H9 (cell line): ENCODE measurements at regions not wholly inside any gene's neighbourhood (a gene's known extent, or its start where the extent isn't known, plus 50 kb on each side); places are given as distances from the start of the nearest gene placed in this dataset.

Source experiments
- DNase-seq: peaks from one replicate; pipeline ENCODE4 v3.0.0-alpha.2; 2017
- H2AFZ ChIP-seq: one replicate; pipeline ENCODE4 v1.6.1; 2013; ENCODE audit warnings: mild to moderate bottlenecking, low read length, control low read depth, moderate library complexity
- H2AK5ac ChIP-seq: 2 replicates; pipeline ENCODE4 v1.6.1; 2013; ENCODE audit warnings: low read length, control low read depth, mixed read lengths; ENCODE audit not compliant: insufficient read length
- H2BK120ac ChIP-seq: one replicate; pipeline ENCODE4 v1.6.1; 2013; ENCODE audit warnings: low read depth, mild to moderate bottlenecking, low read length, control low read depth, inconsistent platforms; ENCODE audit not compliant: poor library complexity, severe bottlenecking
- H2BK12ac ChIP-seq: 2 replicates; pipeline ENCODE4 v1.6.1; 2013; ENCODE audit warnings: low read length, control low read depth, mixed read lengths, low read depth; ENCODE audit not compliant: insufficient read length
- H2BK15ac ChIP-seq: 2 replicates; pipeline ENCODE4 v1.6.1; 2013; ENCODE audit warnings: low read depth, low read length, control low read depth
- H2BK20ac ChIP-seq: one replicate; pipeline ENCODE4 v1.6.1; 2013; ENCODE audit warnings: low read depth, mild to moderate bottlenecking, low read length, control low read depth, inconsistent platforms; ENCODE audit not compliant: poor library complexity, severe bottlenecking
- H2BK5ac ChIP-seq: 2 replicates; pipeline ENCODE4 v1.6.1; 2013; ENCODE audit warnings: low read length, control low read depth, mixed read lengths; ENCODE audit not compliant: insufficient read length
- H3K14ac ChIP-seq: 2 replicates; pipeline ENCODE4 v1.6.1; 2013; ENCODE audit warnings: low read length, control low read depth; ENCODE audit not compliant: insufficient read depth
- H3K18ac ChIP-seq: 2 replicates; pipeline ENCODE4 v1.6.1; 2013; ENCODE audit warnings: low read depth, mild to moderate bottlenecking, mixed read lengths, low read length, control low read depth; ENCODE audit not compliant: insufficient read length
- H3K23ac ChIP-seq: 2 replicates; pipeline ENCODE4 v1.6.1; 2013; ENCODE audit warnings: low read length, control low read depth, mixed read lengths, low read depth; ENCODE audit not compliant: insufficient read length
- H3K23me2 ChIP-seq: 2 replicates; pipeline ENCODE4 v1.6.1; 2013; ENCODE audit warnings: low read depth, mild to moderate bottlenecking, mixed read lengths, low read length, control low read depth; ENCODE audit not compliant: insufficient read length, poor library complexity, severe bottlenecking
- H3K27ac ChIP-seq: 2 replicates; pipeline ENCODE4 v1.5.1; 2013; ENCODE audit warnings: low read length, control low read depth, mixed read lengths, low read depth; ENCODE audit not compliant: insufficient read length
- H3K27me3 ChIP-seq: 2 replicates; pipeline ENCODE4 v1.6.1; 2013; ENCODE audit warnings: low read length, control low read depth, inconsistent platforms; ENCODE audit not compliant: insufficient read depth
- H3K4ac ChIP-seq: 2 replicates; pipeline ENCODE4 v1.6.1; 2013; ENCODE audit warnings: low read depth, mild to moderate bottlenecking, control low read depth, inconsistent platforms, low read length, moderate library complexity
- H3K4me1 ChIP-seq: 2 replicates; pipeline ENCODE4 v1.6.1; 2013; ENCODE audit warnings: low read length, control low read depth, inconsistent platforms; ENCODE audit not compliant: insufficient read depth
- H3K4me2 ChIP-seq: 2 replicates; pipeline ENCODE4 v1.6.1; 2013; ENCODE audit warnings: low read length, control low read depth, mixed read lengths; ENCODE audit not compliant: insufficient read length, insufficient read depth
- H3K56ac ChIP-seq: 2 replicates; pipeline ENCODE4 v1.6.1; 2013; ENCODE audit warnings: low read depth, mild to moderate bottlenecking, mixed read lengths, low read length, control low read depth; ENCODE audit not compliant: insufficient read length
- H3K79me1 ChIP-seq: 2 replicates; pipeline ENCODE4 v1.6.1; 2013; ENCODE audit warnings: low read depth, mild to moderate bottlenecking, moderate library complexity, low read length, control low read depth, inconsistent platforms; ENCODE audit not compliant: insufficient read depth, poor library complexity, severe bottlenecking
- H3K79me2 ChIP-seq: 2 replicates; pipeline ENCODE4 v1.6.1; 2013; ENCODE audit warnings: low read length, control low read depth, inconsistent platforms; ENCODE audit not compliant: insufficient read depth
- H3K9ac ChIP-seq: 2 replicates; pipeline ENCODE4 v1.6.1; 2013; ENCODE audit warnings: low read length, control low read depth, mixed read lengths; ENCODE audit not compliant: insufficient read length; ENCODE audit errors: extremely low read depth
- H3K9me3 ChIP-seq: one replicate; pipeline ENCODE4 v1.6.1; 2013; ENCODE audit warnings: low read depth, low read length, inconsistent platforms; ENCODE audit not compliant: control insufficient read depth
- H3T11ph ChIP-seq: one replicate; pipeline ENCODE4 v1.6.1; 2013; ENCODE audit warnings: mild to moderate bottlenecking, low read length, control low read depth, inconsistent platforms
- H4K20me1 ChIP-seq: one replicate; pipeline ENCODE4 v1.6.1; 2013; ENCODE audit not compliant: control insufficient read depth, insufficient read length, insufficient read depth
- H4K5ac ChIP-seq: 2 replicates; pipeline ENCODE4 v1.6.1; 2013; ENCODE audit warnings: low read depth, mild to moderate bottlenecking, mixed read lengths, low read length, control low read depth; ENCODE audit not compliant: insufficient read length
- H4K8ac ChIP-seq: replicated peaks from 2 replicates; pipeline ENCODE4 v1.6.1; 2013; ENCODE audit warnings: low read length, control low read depth, mixed read lengths, low read depth; ENCODE audit not compliant: insufficient read length
- H4K91ac ChIP-seq: 2 replicates; pipeline ENCODE4 v1.6.1; 2013; ENCODE audit warnings: low read depth, mild to moderate bottlenecking, moderate library complexity, mixed read lengths, low read length, control low read depth; ENCODE audit not compliant: insufficient read length
- H3K27ac Mint-ChIP-seq, 3 experiments: 2 replicates in 2 of 3; 3 replicates in 1 of 3; pipeline ENCODE4 v1.8.0; 2020 to 2021; ENCODE audit warnings: mixed read lengths in 3 of 3, mild to moderate bottlenecking in 1 of 3, moderate library complexity in 1 of 3
- H3K27me3 Mint-ChIP-seq: 2 replicates; pipeline ENCODE4 v1.8.0; 2021; ENCODE audit warnings: low read depth, mild to moderate bottlenecking, moderate library complexity, mixed read lengths
- H3K36me3 Mint-ChIP-seq, 3 experiments: 2 replicates in 2 of 3; 3 replicates in 1 of 3; pipeline ENCODE4 v1.8.0; 2020 to 2021; ENCODE audit warnings: low read depth in 3 of 3, mixed read lengths in 3 of 3; ENCODE audit not compliant: insufficient read depth in 1 of 3
- H3K4me1 Mint-ChIP-seq, 2 experiments: 2 replicates each; pipeline ENCODE4 v1.8.0; 2020; ENCODE audit warnings: mixed read lengths in 2 of 2
- H3K4me3 Mint-ChIP-seq, 2 experiments: 2 replicates in 1 of 2; 3 replicates in 1 of 2; pipeline ENCODE4 v1.8.0; 2020 to 2021; ENCODE audit warnings: mild to moderate bottlenecking in 2 of 2, mixed read lengths in 2 of 2, moderate library complexity in 1 of 2
- H3K9me3 Mint-ChIP-seq, 2 experiments: 2 replicates in 1 of 2; 3 replicates in 1 of 2; pipeline ENCODE4 v1.8.0; 2020; ENCODE audit warnings: mild to moderate bottlenecking in 2 of 2, mixed read lengths in 2 of 2, moderate library complexity in 1 of 2
- CTCF ChIP-seq: fragments of 200-600 bp; sonication (generic); conservative IDR thresholded peaks from 3 replicates; pipeline ENCODE4 v1.8.0; 2021; ENCODE audit warnings: antibody characterized with exemption, mild to moderate bottlenecking
- WGBS: extraction: QIAGEN DNeasy Blood & Tissue Kit; methylation state at CpG from one replicate; pipeline ENCODE4 v1.1.7; 2013; ENCODE audit warnings: missing lambda C conversion rate, low lambda C conversion rate, mixed read lengths; ENCODE audit not compliant: insufficient read length; ENCODE audit errors: extremely low coverage; 5-methylcytosine and 5-hydroxymethylcytosine counted together

- Histone ChIP-seq H4K5ac (no peak overlapping the region), H3K27ac (no peak overlapping the region), H2AFZ (no peak overlapping the region), H2BK5ac (no peak overlapping the region), H4K91ac (no peak overlapping the region), H2AK5ac (no peak overlapping the region), H4K20me1 (no peaks in the 10 kb centered on the region), H3T11ph (no peak overlapping the region), H3K14ac (no peak overlapping the region), H3K23me2 (no peaks in the 10 kb centered on the region), H3K79me1 (no peaks in the 10 kb centered on the region), H3K9ac (no peak overlapping the region), H2BK15ac (no peak overlapping the region), H3K56ac (no peak overlapping the region), H3K4me1 (peaks cover 4% of the 10 kb centered on the region; the same call in 1 of the 2 replicates), H2BK20ac (no peak overlapping the region), H3K9me3 (no peaks in the 10 kb centered on the region), H3K79me2 (no peaks in the 10 kb centered on the region), H4K8ac (no peak overlapping the region), H3K27me3 (no peaks in the 10 kb centered on the region), H2BK12ac (no peak overlapping the region), H2BK120ac (no peak overlapping the region), H3K4me2 (no peak overlapping the region), H3K23ac (no peak overlapping the region), H3K4ac (no peak overlapping the region), H3K18ac (no peak overlapping the region)
- Mint-ChIP-seq H3K4me1 (peaks cover 9 to 16% of the 10 kb centered on the region in 2 experiments), H3K27me3 (no peaks in the 10 kb centered on the region), H3K4me3 (no peak overlapping the region), H3K36me3 (no peaks in the 10 kb centered on the region), H3K27ac (no peak overlapping the region), H3K9me3 (no peaks in the 10 kb centered on the region)
- no peak for DNase-seq
- TF ChIP-seq CTCF, result no peak
- WGBS, result no CpG with 5 or more reads among the region's 3 CpGs
Measured at GRCh38 chr11:112650527-112650926, 310.7 kb upstream of the NCAM1 start.
